HG03196 (cell line): ENCODE measurements at regions not wholly inside any gene's neighbourhood (a gene's known extent, or its start where the extent isn't known, plus 50 kb on each side); places are given as distances from the start of the nearest gene placed in this dataset.
"Not testable (repeated sequence)": the region's sequence is repeated elsewhere in the genome, so short reads cannot be mapped to it uniquely, and the experiment has no call there.

ENCODE experiments used
- ATAC-seq: cut with Tn5 transposase; IDR thresholded peaks from one replicate; pipeline ENCODE4 v1.9.1; 2021; ENCODE audit not compliant: unreplicated experiment

DNA sequence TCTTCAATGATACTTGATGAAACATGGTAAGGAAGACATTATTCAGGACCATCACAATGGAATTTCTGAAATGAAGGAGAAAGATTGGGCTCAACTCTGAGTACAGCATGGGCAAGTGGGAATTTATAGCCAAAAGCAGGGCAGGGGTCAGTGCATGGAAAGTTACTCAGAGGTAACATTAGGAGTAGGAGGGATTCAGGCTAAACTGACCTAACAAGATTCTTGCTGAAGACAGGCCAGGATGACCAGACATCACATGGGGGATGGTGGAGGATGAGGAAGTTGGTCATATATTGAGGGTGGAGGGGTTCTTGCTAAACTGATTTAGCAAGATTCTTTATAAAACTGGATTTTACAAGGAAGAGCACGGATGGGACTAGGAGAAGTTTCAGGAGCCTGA is 489.8 kb downstream of the ADCYAP1 start:
- no peak for ATAC-seq

DNA sequence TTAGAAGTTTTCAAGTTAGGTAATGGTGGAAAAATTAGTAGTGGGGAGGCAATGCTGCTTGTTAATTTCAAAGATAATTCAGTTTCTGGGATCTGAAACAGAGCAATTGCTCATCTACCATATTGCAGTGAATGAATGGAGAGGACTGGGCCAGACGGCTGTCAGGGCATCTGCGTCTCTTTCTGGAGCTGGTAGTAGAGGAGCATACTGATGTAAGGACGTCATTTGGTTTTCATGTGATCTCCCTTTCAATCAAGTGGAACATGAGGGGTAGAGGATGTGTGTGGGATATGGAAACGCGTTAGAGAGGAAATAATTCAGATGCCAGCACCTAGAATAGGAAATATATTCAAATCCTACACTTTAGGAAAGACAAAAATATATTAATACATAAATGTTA is 490.3 kb downstream of the ADCYAP1 start:
- no peak for ATAC-seq

DNA sequence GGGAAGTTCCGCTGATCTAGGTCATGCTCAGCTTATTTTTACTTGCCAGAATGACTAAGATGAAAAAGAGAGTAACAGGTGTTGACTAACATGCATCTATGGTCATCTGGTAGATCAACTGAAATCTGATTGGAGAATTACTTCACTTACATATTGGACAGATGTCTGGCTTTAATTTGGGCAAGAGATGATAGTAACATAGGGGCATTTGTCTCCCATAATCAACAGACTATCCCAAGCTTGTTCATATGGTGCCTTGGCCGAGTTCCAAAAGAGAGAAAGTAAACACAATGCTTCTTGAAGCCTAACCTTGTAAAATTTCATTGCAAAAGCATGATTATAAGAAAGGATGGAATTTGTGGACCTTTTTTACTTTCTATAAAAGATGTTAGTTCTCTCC is 503.7 kb downstream of the ADCYAP1 start:
- ATAC-seq, result no peak

DNA sequence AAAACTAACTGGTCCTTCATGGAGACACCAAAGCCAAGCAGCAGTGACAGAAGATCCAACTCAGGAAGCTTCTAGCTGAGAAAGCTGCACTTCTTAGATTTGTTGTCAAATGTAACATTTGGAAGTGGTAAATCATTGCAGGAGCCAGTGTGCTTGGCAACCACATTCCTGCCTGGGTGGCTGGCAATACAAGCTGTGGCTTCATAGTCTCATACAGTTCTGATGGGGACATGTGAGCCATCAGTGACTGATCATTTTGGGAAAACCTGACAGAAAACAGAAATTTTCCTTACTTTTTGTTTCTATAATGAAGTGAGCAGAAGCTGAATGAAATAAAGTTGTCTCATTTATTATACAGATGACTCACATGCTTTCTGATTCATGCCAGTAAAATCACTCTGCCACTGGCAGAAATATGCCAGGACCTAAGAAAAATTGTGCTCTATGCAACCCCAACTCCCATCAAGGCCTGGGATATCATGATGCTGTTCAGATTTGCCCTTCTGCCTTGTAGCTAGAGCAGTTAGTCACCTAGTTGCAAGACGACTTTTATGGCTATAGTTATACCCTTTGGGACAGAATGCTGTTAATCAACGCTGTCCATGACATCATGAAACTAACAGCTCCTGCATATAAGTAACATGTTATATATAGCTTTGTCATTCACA is 508.1 kb downstream of the ADCYAP1 start:
- no peak for ATAC-seq

DNA sequence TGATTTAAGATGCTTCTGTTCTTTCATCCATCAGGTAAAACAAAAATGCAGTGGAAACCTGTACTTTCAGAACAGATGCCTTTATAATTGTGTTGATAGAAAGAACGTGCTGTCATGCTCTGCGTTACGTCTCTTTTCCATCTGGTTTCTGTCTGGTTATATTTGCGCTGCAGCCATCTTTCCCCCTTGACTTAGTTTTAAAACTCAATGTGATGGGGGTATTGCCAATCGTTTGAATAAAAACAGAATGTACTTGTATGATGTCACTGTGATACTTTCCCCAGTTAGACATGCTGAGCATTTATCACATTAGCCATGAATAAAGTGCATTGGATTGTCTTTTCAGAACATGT is 508.6 kb downstream of the ADCYAP1 start:
- ATAC-seq, result no peak

DNA sequence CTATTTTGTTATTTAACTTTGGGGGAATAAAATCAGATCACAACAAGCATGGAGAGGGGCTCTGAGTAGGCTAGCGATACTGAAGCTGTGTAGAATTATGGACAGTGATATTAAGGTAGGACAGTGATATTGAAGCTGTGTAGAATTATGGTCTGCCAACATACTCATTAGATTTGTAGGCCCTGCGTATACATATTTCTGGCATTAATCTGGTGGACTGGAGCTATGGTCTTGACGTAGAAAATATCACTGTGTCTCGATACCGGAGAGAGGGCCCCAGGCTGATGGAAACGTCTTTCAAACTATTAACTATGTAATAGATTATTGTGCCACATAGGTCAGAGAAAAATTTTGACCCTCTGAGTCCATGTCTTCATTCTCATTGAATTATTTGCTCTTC is 511.4 kb downstream of the ADCYAP1 start:
- no peak for ATAC-seq

DNA sequence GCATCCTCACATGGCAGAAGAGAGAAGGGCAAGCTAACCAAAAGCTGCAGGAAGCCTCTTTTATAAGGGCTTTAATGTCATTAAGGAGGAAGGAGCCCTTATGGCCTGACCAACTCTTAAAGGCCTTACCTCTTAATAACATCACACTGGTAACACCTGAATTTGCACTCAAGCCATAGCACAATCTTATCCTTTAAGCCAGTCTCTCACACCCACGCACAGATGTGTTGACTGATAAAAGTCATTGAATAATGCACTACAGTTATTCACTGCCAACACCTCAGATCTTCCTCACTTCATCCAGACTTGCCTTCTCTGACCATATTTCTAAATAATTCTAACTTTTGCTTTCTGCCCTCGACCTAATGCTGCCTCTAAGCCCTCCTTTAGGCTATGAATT is 516.8 kb downstream of the ADCYAP1 start:
- ATAC-seq, result no peak

DNA sequence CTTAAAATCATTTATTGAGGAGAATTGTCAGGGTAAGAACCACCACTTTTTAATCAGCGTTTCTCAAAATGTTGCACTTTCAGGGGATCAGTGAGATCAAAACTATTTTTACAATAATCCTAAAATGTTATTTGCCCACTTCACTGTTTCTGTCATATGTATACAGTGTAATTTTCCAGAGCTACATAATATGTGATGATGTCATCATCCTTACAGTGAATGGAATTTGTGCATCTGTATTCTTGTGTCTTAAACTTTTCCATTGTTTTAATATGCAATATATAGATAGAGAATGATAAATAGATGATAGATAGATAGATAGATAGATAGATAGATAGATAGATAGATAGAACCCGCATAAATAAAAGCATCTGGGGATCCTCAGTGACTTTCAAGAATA is 518.0 kb downstream of the ADCYAP1 start:
- no peak for ATAC-seq

DNA sequence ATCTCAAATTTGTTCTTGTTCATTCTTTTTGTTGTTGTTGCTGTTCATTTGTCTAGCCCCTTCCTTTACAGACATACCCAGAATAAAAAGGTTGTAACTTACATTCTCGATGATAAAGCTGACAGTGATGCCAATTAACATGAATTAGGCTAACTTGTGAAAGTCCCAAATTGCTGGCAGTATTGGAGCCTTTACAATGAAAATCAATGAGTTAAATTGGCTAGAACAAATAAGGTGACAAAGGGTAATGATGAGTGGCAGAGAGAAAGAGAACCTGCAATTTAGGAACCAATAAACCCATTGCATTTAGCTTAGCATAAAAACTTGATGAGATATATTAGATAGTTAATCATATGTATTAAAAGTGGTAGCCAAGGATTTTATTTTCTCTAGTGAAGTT is 521.0 kb downstream of the ADCYAP1 start:
- ATAC-seq, result no peak

DNA sequence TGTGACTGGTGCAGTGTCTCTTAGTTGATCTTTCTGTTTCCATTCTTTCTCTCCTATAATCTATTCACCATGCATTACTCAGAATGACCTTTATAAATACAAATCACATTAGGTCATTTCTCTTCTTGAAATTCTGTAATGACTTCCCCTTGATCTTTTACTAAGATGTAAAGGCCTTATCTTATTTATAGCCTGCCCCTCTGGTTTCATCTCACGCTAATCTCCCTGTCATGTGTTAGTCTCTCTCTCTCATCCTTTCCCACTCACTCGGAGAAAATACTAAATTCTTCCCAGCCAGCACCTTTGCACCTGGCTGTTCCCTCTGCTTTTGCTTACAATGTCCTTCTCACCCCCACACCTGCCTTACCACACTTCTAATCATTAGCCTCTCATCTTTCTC is 530.8 kb downstream of the ADCYAP1 start:
- ATAC-seq, result no peak

DNA sequence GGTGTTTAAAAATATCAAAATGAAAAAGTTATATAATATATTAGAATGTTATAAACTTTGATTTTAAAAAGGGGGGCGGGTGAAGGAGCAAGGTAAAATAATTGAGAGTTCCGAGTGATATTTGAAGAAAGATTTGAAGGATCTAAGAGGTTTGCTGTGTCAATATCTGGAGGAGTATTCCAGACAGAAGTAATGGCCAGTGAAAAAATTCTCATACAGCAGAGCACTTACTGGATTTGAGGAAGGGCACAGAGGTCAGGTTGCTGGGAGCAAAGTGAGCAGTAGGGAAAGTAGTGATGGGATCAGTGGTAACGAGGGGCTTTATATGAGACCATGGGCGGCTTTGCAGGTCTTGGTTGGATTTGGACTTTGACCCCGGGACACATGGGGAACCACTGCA is 531.5 kb downstream of the ADCYAP1 start:
- no peak for ATAC-seq

DNA sequence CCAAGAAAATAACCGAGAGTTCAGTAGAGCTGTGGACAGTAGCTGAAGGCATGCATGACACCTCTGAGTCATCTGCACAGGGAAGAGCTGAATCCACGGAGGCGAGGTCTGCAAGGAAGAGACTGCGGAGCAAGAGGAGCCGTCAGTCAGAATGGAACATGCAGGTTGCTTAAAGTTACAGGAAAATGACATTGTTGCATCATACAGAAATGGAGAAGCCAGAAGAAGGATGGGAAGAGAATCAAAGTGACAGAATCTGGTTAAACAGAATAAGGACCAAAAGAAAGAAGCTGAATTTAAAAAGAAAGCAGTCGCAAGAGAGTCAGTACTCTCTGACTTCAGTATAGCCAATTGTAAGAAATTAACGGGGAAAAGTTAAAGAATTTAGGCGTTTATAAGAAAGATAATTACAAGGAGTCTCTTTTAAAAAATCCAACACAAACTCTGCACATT is 533.8 kb downstream of the ADCYAP1 start:
- ATAC-seq, result no peak

DNA sequence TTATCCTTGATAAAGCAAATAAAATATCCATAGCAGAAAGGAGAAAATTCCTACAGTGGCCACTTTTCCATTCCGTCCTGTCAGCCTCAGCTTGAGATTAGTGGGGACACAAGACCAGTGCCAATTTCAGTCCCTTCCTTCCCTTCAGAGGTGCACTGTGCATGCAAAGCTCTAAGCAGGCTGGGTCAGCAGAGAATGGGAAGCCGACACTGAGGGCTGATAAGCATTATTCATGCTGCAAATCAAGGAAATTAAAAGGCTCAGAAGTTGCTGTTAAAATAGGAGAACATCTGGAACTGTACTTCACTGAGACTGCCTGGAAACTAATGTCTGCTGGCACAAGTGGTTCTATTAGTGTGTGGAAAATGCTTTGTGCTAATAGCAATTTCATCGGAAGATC is 534.3 kb downstream of the ADCYAP1 start:
- ATAC-seq, result no peak

DNA sequence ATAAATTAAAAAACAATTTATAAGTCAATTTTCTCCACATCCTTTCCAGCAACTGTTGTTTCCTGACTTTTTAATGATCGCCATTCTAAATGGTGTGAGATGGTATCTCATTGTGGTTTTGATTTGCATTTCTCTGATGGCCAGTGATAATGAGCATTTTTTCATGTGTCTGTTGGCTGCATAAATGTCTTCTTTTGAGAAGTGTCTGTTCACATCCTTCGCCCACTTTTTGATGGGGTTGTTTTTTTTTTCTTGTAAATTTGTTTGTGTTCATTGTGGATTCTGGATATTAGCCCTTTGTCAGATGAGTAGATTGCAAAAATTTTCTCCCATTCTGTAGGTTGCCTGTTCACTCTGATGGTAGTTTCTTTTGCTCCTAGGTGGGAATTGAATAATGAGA is 539.4 kb downstream of the ADCYAP1 start:
- not testable (repeated sequence) for ATAC-seq

DNA sequence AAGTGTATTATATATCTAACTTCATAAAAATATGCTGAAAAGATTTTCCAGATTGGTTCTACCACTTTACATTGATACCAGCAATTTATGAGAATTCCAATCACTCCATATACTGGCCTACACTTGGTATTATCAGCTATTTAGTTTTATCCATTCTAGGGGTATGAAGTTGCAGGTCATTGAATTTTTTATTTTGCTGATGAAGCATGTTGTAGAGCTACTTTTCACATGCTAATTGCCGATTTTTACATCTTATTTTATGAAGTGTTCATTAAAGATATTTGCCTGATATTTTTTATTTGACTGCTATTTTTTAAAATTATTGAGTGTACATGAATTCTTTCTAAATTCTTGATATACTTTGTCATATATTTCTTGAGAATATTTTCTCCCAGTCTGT is 542.1 kb downstream of the ADCYAP1 start:
- ATAC-seq, result no peak

DNA sequence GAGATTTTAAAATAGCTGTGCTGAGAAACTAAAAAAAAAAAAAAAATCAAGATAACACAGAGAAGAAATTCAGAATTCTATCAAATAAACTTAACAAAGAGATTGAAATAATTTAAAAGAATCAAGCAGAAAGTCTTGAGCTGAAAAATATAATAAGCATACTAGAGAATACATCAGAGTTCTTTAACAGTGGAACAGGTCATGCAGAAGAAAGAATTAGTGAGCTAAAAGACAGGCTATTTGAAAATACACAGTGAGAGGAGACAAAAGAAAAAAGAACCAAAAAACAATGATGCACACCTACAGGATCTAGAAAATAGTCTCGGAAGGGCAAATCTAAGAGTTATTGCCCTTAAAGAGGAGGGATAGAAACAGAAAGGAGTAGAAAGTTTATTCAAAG is 548.1 kb downstream of the ADCYAP1 start:
- no peak for ATAC-seq

DNA sequence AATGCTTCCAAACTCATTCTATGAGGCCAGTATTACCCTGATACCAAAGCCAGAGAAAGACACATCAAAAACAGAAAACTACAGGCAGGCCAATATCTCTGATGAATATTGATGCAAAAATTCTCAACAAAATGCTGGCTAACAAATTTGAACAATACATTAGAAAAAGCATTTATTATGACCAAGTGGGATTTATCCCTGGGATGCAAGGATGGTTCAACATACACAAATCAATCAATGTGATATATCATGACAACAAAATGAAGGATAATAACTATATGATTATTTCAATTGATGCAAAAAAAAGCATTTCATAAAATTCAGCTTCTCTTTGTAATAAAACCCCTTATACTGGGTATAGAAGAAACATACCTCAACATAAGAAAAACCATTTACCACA is 550.9 kb downstream of the ADCYAP1 start:
- ATAC-seq, result no peak

DNA sequence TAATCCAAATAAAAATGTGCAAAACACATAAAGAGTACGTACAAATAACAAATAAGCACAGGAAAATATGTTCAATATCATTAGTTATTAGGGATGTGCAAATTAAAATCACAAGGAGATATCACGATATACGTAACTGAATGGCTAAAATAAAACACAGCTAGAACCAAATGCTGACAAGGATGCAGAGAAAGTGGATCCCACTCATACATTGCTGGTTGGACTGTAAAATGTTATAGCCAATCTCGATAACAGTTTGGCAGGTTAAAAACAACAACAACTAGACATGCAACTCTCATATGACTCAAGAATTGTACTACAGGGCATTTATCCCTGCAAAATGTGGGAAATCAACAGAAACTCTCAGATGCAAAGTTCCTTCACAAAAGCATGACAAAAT is 553.9 kb downstream of the ADCYAP1 start:
- no peak for ATAC-seq

DNA sequence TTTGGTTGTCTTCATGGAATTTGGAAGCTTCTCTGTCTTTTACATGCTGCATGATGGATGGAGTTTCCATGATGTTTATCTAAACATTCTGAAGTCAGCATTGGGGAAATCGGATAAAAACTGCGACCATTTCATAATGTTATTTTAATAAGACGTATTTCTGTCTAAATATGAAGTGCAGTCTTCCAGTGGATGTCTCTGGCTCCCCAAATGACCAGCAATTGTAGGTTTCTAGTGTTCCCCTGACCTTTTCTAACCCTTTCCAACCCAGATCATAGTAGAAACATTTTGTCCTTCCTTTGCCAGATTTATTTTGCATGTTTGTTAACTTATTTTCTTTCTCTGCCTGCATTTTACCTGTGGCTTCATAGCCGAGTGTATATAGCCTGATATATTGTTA is 559.3 kb downstream of the ADCYAP1 start:
- ATAC-seq, result no peak

DNA sequence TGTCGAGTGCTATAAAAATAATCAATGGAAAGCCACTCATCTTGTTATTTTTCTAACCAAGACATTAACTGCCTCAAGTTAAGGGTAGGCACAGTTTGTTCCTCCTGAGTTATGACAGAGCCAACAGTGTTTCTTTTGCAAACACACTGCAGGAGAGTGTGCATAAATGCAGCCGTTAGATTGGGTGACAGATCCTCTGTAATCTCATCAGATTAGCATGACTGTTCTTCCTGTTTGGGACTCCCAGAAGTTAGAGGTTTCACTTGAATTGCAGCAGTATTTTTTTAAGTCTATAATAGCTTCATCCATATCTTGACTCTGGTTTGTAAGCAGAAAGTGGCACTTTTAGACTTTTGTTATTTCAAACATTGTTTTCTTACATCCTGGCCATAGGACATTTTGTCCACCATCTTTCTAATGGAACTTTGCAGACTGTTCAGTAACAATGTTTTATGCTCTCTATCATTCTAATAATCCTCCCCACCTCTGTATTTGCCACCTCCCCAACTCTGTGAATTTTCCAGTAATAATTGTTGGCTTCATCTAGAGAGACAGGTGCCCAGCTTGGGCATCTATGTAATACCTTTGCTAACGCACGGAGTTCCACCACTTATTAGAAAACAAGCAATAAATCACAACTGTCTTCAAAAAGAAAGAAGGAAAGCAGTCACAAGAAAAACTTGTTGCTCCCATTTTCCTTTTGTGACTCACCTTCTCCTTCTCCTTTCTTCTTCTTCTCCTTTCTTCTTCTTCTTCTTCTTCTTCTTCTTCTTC is 560.0 kb downstream of the ADCYAP1 start:
- no peak for ATAC-seq

DNA sequence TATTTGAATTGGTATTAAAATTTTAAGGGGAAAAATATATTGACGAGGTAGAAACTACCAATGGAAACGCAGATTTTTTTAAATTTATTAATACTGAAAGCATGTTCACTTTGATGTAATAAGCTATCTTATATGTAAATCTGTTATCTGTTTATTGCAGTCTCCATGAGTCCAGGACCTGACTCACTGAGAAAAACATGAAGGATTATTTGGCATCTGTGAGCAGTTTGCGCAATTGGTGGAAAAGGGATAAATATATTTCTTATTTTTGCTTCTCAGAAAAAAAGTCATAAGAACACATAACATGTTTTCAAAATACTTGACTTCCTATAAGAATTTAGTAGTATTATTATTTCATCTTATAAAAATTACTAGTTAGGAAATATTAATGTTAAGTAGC is 561.4 kb downstream of the ADCYAP1 start:
- no peak for ATAC-seq

DNA sequence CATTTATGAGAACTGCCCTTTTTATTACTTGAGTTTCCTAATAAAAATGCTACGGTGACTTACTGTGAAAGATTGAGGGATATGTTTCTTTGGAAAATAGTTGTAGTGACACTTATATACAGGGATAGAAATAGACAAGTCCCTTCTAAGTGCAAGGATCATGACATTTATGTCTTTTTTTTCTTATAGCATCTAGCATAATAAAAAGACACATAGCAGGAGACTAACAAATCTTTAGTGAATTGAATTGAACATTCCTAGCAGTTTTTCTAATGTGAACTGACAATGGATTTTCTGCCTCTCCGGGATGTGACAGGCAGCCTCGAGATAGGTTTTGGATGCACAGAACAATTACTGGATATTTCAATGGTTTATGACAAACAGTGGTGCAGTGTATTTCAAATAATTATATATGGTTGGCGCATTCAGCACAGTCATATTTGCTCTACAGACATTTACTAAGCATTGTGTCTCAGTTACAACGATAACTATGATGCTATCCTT is 562.8 kb downstream of the ADCYAP1 start:
- ATAC-seq, result no peak

DNA sequence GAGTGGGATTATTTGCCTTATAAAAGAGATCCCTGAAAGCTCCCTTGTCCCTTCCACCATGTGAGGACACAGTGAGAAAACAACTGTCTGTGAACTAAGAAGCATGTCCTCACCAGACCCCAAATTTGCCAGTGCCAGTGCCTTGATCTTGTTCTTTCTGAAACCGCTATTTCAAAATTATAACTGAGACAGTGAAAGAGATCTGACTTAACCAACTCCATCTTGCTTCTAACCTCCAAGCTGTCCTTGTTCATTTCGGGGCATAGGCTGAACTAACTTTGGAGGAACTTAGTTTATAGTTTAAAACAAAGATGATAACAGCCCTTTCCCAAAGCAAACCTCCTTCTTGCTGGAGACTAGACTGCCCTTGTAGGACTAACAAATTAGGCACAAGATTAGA is 563.9 kb downstream of the ADCYAP1 start:
- ATAC-seq, result no peak
